ENCODE measurements at regions not wholly inside any gene's neighbourhood (a gene's known extent, or its start where the extent isn't known, plus 50 kb on each side); places are given as distances from the start of the nearest gene placed in this dataset.

DNA sequence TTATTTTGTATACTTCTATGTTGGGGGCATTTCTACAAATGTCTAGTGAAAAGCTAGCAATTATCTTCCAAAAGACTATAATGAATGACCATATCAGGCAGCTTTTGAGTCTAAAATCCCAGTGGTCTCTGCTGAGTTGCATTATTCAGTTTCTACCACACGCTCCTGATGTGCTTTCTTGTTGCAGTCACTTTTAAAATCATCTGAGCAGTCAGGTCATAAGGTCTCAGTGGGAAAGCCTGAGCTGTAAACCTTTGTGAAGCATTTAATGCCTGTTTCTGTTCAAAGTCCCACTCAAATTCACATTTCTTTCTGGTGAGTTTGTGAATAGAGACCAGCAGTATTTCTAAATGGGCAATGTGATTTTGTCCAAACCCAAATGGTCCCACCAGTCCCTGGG lies 1681.5 kb downstream of the HACE1 start:
- ChIA-PET RAD21 (ENCODE audit: unreplicated experiment) (interaction anchor here (1.0 kb wide), 1 partner anchor 90 kb away, joined by 3 read pairs; no protein-coding TSS in a partner anchor), CTCF (interaction anchor here (0.7 to 1.0 kb wide), 3 partner anchors 14 to 104 kb away, joined by 3 read pairs; no protein-coding TSS in a partner anchor), SMC1A (ENCODE audit: uncharacterized antibody, unreplicated experiment) (interaction anchor here (0.6 to 1.0 kb wide), 3 partner anchors 8 to 91 kb away, joined by 3 to 4 read pairs (median 3); no protein-coding TSS in a partner anchor), POLR2A (no interaction called here)
- Histone ChIP-seq H3K9ac (ENCODE audit: control insufficient read depth, insufficient read depth, low read length) (no peak overlapping the region), H3K4me2 (ENCODE audit: control insufficient read depth, insufficient read depth) (no peak overlapping the region), H2AFZ (ENCODE audit: control insufficient read depth, low read depth, low read length) (no peak overlapping the region), H3K79me2 (ENCODE audit: control insufficient read depth, insufficient read depth, low read length) (no peaks in the 10 kb centered on the region), H3K4me3 (no peak overlapping the region), H3K36me3 (ENCODE audit: control insufficient read depth in 2 of 2, insufficient read depth in 2 of 2, low read length in 1 of 2) (no peaks in the 10 kb centered on the region), H3K27me3 (replicated peaks in 1 of 2; ENCODE audit: control insufficient read depth in 2 of 2, insufficient read depth in 2 of 2, low read length in 1 of 2) (no peaks in the 10 kb centered on the region), H3K4me1 (ENCODE audit: control insufficient read depth, insufficient read depth, low read length) (no peaks in the 10 kb centered on the region), H4K20me1 (ENCODE audit: control insufficient read depth, insufficient read depth) (no peaks in the 10 kb centered on the region), H3K9me3 (replicated peaks; ENCODE audit: control insufficient read depth, insufficient read depth, low read length) (no peaks in the 10 kb centered on the region), H3K27ac (ENCODE audit: control insufficient read depth, insufficient read depth) (no peak overlapping the region)
- no peak for TF ChIP-seq MXI1 (IDR thresholded peaks at IDR 0.05; ENCODE audit: low read depth, low read length)
- TF ChIP-seq, protein P1, sequence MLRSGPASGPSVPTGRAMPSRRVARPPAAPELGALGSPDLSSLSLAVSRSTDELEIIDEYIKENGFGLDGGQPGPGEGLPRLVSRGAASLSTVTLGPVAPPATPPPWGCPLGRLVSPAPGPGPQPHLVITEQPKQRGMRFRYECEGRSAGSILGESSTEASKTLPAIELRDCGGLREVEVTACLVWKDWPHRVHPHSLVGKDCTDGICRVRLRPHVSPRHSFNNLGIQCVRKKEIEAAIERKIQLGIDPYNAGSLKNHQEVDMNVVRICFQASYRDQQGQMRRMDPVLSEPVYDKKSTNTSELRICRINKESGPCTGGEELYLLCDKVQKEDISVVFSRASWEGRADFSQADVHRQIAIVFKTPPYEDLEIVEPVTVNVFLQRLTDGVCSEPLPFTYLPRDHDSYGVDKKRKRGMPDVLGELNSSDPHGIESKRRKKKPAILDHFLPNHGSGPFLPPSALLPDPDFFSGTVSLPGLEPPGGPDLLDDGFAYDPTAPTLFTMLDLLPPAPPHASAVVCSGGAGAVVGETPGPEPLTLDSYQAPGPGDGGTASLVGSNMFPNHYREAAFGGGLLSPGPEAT (IDR thresholded peaks at IDR 0.05; ENCODE audit: low read depth), result no peak
- no peak for TF ChIP-seq SP1 (IDR thresholded peaks at IDR 0.05; ENCODE audit: low read depth, low read length)
- no peak for TF ChIP-seq ZBED1 (IDR thresholded peaks at IDR 0.05; ENCODE audit: borderline replicate concordance)
- no peak for TF ChIP-seq YY1 (IDR thresholded peaks at IDR 0.05; ENCODE audit: low read depth, low read length)
- no peak for TF ChIP-seq STAT1 (conservative IDR thresholded peaks at IDR 0.05)
- TF ChIP-seq ZNF622 (IDR thresholded peaks at IDR 0.05), result no peak
- no peak for TF ChIP-seq YBX1 (IDR thresholded peaks at IDR 0.05)
- TF ChIP-seq JUNB (IDR thresholded peaks at IDR 0.05), result no peak
- no peak for TF ChIP-seq ZNF207 (IDR thresholded peaks at IDR 0.05; ENCODE audit: borderline replicate concordance)
- TF ChIP-seq, protein P2, sequence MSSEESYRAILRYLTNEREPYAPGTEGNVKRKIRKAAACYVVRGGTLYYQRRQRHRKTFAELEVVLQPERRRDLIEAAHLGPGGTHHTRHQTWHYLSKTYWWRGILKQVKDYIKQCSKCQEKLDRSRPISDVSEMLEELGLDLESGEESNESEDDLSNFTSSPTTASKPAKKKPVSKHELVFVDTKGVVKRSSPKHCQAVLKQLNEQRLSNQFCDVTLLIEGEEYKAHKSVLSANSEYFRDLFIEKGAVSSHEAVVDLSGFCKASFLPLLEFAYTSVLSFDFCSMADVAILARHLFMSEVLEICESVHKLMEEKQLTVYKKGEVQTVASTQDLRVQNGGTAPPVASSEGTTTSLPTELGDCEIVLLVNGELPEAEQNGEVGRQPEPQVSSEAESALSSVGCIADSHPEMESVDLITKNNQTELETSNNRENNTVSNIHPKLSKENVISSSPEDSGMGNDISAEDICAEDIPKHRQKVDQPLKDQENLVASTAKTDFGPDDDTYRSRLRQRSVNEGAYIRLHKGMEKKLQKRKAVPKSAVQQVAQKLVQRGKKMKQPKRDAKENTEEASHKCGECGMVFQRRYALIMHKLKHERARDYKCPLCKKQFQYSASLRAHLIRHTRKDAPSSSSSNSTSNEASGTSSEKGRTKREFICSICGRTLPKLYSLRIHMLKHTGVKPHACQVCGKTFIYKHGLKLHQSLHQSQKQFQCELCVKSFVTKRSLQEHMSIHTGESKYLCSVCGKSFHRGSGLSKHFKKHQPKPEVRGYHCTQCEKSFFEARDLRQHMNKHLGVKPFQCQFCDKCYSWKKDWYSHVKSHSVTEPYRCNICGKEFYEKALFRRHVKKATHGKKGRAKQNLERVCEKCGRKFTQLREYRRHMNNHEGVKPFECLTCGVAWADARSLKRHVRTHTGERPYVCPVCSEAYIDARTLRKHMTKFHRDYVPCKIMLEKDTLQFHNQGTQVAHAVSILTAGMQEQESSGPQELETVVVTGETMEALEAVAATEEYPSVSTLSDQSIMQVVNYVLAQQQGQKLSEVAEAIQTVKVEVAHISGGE (CRISPR knock-in tag; IDR thresholded peaks at IDR 0.05), result no peak
- no peak for TF ChIP-seq SIN3A (IDR thresholded peaks at IDR 0.05; ENCODE audit: low read depth, low read length)
- TF ChIP-seq, protein P3, sequence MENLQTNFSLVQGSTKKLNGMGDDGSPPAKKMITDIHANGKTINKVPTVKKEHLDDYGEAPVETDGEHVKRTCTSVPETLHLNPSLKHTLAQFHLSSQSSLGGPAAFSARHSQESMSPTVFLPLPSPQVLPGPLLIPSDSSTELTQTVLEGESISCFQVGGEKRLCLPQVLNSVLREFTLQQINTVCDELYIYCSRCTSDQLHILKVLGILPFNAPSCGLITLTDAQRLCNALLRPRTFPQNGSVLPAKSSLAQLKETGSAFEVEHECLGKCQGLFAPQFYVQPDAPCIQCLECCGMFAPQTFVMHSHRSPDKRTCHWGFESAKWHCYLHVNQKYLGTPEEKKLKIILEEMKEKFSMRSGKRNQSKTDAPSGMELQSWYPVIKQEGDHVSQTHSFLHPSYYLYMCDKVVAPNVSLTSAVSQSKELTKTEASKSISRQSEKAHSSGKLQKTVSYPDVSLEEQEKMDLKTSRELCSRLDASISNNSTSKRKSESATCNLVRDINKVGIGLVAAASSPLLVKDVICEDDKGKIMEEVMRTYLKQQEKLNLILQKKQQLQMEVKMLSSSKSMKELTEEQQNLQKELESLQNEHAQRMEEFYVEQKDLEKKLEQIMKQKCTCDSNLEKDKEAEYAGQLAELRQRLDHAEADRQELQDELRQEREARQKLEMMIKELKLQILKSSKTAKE (IDR thresholded peaks at IDR 0.05; ENCODE audit: low read depth, poor library complexity, severe bottlenecking), result no peak
- no peak for TF ChIP-seq SMARCA5 (IDR thresholded peaks at IDR 0.05)
- no peak for TF ChIP-seq CHD4 (IDR thresholded peaks at IDR 0.05)
- TF ChIP-seq MYB (IDR thresholded peaks at IDR 0.05; ENCODE audit: borderline replicate concordance, low read depth, low read length), result no peak
- DNase-seq (ENCODE audit: low read depth, low spot score) (no peak), FAIRE-seq (no peak), ATAC-seq (no peak; the same call in 2 of the 3 replicates)
- in situ Hi-C loops (cut with MboI), result no loop called here
- WGBS (ENCODE audit: insufficient coverage, insufficient replicate concordance, low lambda C conversion rate, missing lambda C conversion rate), result 0% methylated on average over 1 of the region's 1 CpG
- intact Hi-C loops (cut with micrococcal nuclease; ENCODE audit: unreplicated experiment), result no loop called here
- BruUV-seq (replicated peaks), result no TSS peak
